Endothelial cell of umbilical vein (primary cell): ENCODE measurements at regions not wholly inside any gene's neighbourhood (a gene's known extent, or its start where the extent isn't known, plus 50 kb on each side); places are given as distances from the start of the nearest gene placed in this dataset.

ENCODE experiments used
- BruUV-seq: library from RNA; stranded (reverse); fragments of 400-500 nt; replicated peaks from 2 replicates; lab custom pipeline; 2021; lab: Mats Ljungman, UMichigan
- CTCF ChIA-PET: fragments of 300-600, 350-600 bp; sonication (Branson Sonifier 250); formaldehyde crosslinking; loops from one replicate; lab custom pipeline; 2021; ENCODE audit warnings: antibody characterized with exemption, inconsistent platforms; lab: Charles Lee
- POLR2A ChIA-PET: fragments of 300-600, 350-600 bp; sonication (Branson Sonifier 250); formaldehyde crosslinking; loops from one replicate; lab custom pipeline; 2021; ENCODE audit warnings: antibody characterized with exemption, inconsistent platforms; lab: Charles Lee
- DNase-seq: peaks from one replicate; pipeline ENCODE4 v3.0.0-alpha.2; 2011; ENCODE audit warnings: low read depth, low spot score
- FAIRE-seq: peaks from 2 replicates; lab custom pipeline; 2011; peaks lifted over from hg19 to GRCh38; lab: Jason Lieb, UNC
- H2AFZ ChIP-seq: 2 replicates; pipeline ENCODE4 v1.6.0; 2012; ENCODE audit warnings: low read depth, low read length, control low read depth, inconsistent platforms
- H3K27ac ChIP-seq: 2 replicates; pipeline ENCODE4 v1.5.1; 2011; ENCODE audit warnings: low read depth, mild to moderate bottlenecking, control low read depth, low read length, moderate library complexity; ENCODE audit not compliant: insufficient read depth
- H3K27me3 ChIP-seq, 2 experiments: 2 replicates each; pipeline versions ENCODE4 v1.6.0 to v1.6.1; 2011; ENCODE audit warnings: low read length in 2 of 2, mixed read lengths in 1 of 2; ENCODE audit not compliant: control insufficient read depth in 2 of 2, insufficient read depth in 2 of 2
- H3K36me3 ChIP-seq, 2 experiments: 2 replicates in 1 of 2; 3 replicates in 1 of 2; pipeline ENCODE4 v1.5.1; 2011; ENCODE audit warnings: low read length in 2 of 2, mild to moderate bottlenecking in 1 of 2, moderate library complexity in 1 of 2; ENCODE audit not compliant: control insufficient read depth in 2 of 2, insufficient read depth in 2 of 2; ENCODE audit errors: extremely low read depth in 1 of 2
- H3K4me1 ChIP-seq: 3 replicates; pipeline ENCODE4 v1.5.1; 2011; ENCODE audit warnings: mild to moderate bottlenecking, low read length; ENCODE audit not compliant: control insufficient read depth, insufficient read depth; ENCODE audit errors: extremely low read depth
- H3K4me2 ChIP-seq: 2 replicates; pipeline ENCODE4 v1.6.1; 2011; ENCODE audit warnings: low read length, control low read depth, mixed read lengths; ENCODE audit not compliant: insufficient read depth
- H3K4me3 ChIP-seq, 3 experiments: fragments of 200-600 bp in 1 of 3; sonication (generic), shearing (Covaris generic) in 1 of 3; replicated peaks in 1 of 3; 2 replicates each; pipeline ENCODE4 v1.5.1; 2011 to 2016; ENCODE audit warnings: control low read depth in 3 of 3, low read length in 3 of 3, mild to moderate bottlenecking in 2 of 3, inconsistent platforms in 1 of 3, low read depth in 1 of 3, moderate library complexity in 1 of 3; ENCODE audit not compliant: insufficient read depth in 1 of 3
- H3K79me2 ChIP-seq: 2 replicates; pipeline ENCODE4 v1.6.0; 2012; ENCODE audit warnings: low read length, inconsistent platforms; ENCODE audit not compliant: control insufficient read depth, insufficient read depth
- H3K9ac ChIP-seq: replicated peaks from 2 replicates; pipeline ENCODE3; 2011; ENCODE audit warnings: low read length, control low read depth; ENCODE audit not compliant: insufficient read depth; ENCODE audit errors: extremely low read depth
- H3K9me1 ChIP-seq: replicated peaks from 3 replicates; pipeline ENCODE4 v1.6.0; 2011; ENCODE audit warnings: mild to moderate bottlenecking, low read length; ENCODE audit not compliant: control insufficient read depth, insufficient read depth; ENCODE audit errors: extremely low read depth
- H3K9me3 ChIP-seq: replicated peaks from 2 replicates; pipeline ENCODE4 v1.5.1; 2012; ENCODE audit warnings: low read length, inconsistent platforms; ENCODE audit not compliant: control insufficient read depth, insufficient read depth
- H4K20me1 ChIP-seq: replicated peaks from 2 replicates; pipeline ENCODE3; 2011; ENCODE audit warnings: mild to moderate bottlenecking, low read length; ENCODE audit not compliant: control insufficient read depth, insufficient read depth; ENCODE audit errors: extremely low read depth
- EZH2 ChIP-seq: IDR thresholded peaks from 2 replicates; pipeline ENCODE4 v1.6.1; 2012; ENCODE audit warnings: borderline replicate concordance, low read depth, mild to moderate bottlenecking, moderate library complexity, low read length, inconsistent platforms; ENCODE audit not compliant: severe bottlenecking
- GATA2 ChIP-seq: IDR thresholded peaks from 2 replicates; pipeline ENCODE4 v1.7.0; 2011; ENCODE audit warnings: low read depth, mild to moderate bottlenecking, moderate library complexity, mixed read lengths, low read length; ENCODE audit not compliant: insufficient read length, insufficient read depth
- JUN ChIP-seq: IDR thresholded peaks from 2 replicates; pipeline ENCODE4 v1.6.1; 2011; ENCODE audit warnings: borderline replicate concordance, low read depth; ENCODE audit not compliant: insufficient read length, insufficient read depth
- MYC ChIP-seq: IDR thresholded peaks from one replicate; pipeline ENCODE4 v1.6.1; 2011; ENCODE audit warnings: mild to moderate bottlenecking, low read depth, low read length
- POLR2AphosphoS5 ChIP-seq: IDR thresholded peaks from 2 replicates; pipeline ENCODE4 v1.6.1; 2012; ENCODE audit warnings: low read depth, mild to moderate bottlenecking, control low read depth, low read length, moderate library complexity; ENCODE audit not compliant: insufficient read depth
- dilution Hi-C: fragments of 300-500 bp; cut with MboI; formaldehyde crosslinking; loops from one replicate; pipeline ENCODE4 v1.15.0; 2019; ENCODE audit warnings: low sequenced_read_pairs; ENCODE audit not compliant: extremely low pct_ligation_motif_present
- intact Hi-C: fragments of 100-400 bp; cut with micrococcal nuclease; formaldehyde crosslinking; loops from one replicate; pipeline ENCODE4 v1.10.0; 2022
- TF ChIP-seq, protein P1 (sequence below), 2 donors: IDR thresholded peaks; 1 replicate in 1 of 2; 2 replicates in 1 of 2; pipeline ENCODE4 v1.5.1; 2011; ENCODE audit warnings: low read length in 2 of 2, mild to moderate bottlenecking in 2 of 2, moderate library complexity in 2 of 2, control low read depth in 1 of 2, inconsistent platforms in 1 of 2, low read depth in 1 of 2; ENCODE audit not compliant: insufficient read depth in 1 of 2; ENCODE audit errors: extremely low read depth in 1 of 2
- TF ChIP-seq, protein P2 (sequence below): IDR thresholded peaks from 2 replicates; pipeline ENCODE4 v1.6.1; 2011; ENCODE audit not compliant: insufficient read depth, insufficient read length

DNA sequence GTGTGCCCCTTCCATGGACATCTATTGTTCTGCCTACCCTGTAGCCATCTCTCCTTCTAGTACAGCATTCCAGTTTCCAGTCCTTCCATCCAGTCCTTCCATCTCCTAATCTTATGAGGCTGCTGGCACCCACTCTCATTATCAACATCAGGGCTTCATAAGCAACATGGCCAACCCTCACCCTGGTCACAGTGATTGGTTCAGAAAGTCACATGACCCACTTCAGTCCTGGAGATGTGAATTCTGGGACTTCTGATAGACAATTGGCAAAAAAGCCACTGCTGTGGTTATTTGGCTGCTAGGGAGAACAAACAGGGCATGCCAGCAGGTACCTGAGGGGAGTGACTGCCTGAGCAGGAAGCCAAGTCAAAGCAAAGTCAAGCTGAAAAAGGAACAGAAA is 164.7 kb upstream of the C16orf82 start:
- no peak overlapping the region for H2AFZ ChIP-seq
- no peaks in the 10 kb centered on the region for H3K27me3 ChIP-seq
- H3K79me2 ChIP-seq, result no peaks in the 10 kb centered on the region
- DNase-seq (no peak), FAIRE-seq (no peak)
- no peak overlapping the region for H3K9ac ChIP-seq
- dilution Hi-C loops (no loop called here), intact Hi-C loops (no loop called here)
- H3K9me3 ChIP-seq, result no peaks in the 10 kb centered on the region
- H3K36me3 ChIP-seq, result no peaks in the 10 kb centered on the region
- ChIA-PET POLR2A (no interaction called here), CTCF (no interaction called here)
- no peaks in the 10 kb centered on the region for H4K20me1 ChIP-seq
- no peak overlapping the region for H3K27ac ChIP-seq
- no TSS peak for BruUV-seq
- H3K4me1 ChIP-seq, result no peaks in the 10 kb centered on the region
- no peaks in the 10 kb centered on the region for H3K9me1 ChIP-seq
- H3K4me2 ChIP-seq, result no peak overlapping the region
- H3K4me3 ChIP-seq, result no peak overlapping the region
- TF ChIP-seq POLR2AphosphoS5 (no peak), EZH2 (no peak), JUN (no peak), GATA2 (no peak)
- TF ChIP-seq, protein P1, sequence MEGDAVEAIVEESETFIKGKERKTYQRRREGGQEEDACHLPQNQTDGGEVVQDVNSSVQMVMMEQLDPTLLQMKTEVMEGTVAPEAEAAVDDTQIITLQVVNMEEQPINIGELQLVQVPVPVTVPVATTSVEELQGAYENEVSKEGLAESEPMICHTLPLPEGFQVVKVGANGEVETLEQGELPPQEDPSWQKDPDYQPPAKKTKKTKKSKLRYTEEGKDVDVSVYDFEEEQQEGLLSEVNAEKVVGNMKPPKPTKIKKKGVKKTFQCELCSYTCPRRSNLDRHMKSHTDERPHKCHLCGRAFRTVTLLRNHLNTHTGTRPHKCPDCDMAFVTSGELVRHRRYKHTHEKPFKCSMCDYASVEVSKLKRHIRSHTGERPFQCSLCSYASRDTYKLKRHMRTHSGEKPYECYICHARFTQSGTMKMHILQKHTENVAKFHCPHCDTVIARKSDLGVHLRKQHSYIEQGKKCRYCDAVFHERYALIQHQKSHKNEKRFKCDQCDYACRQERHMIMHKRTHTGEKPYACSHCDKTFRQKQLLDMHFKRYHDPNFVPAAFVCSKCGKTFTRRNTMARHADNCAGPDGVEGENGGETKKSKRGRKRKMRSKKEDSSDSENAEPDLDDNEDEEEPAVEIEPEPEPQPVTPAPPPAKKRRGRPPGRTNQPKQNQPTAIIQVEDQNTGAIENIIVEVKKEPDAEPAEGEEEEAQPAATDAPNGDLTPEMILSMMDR (IDR thresholded peaks at IDR 0.05; ENCODE audit: extremely low read depth in 1 of 2, insufficient read depth in 1 of 2, low read depth in 1 of 2, low read length in 2 of 2), result no peak

DNA sequence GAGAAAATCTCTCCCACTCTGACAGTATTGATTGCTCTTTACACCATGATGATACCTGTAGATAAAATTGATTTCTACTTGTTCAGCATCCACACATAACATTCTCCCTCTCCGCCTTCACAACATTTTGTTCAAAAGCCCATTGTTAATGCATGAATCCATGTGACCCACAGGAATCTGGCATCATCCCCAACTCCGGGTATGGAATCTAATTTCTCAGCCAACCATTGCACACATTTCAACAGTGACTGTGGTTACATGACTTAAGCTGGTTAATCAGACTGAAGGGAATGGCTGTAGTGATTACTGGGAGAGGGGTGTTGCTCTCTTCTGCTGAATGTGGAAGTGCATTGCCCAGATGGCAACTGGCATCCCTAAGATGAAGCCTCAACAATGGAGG is 161.4 kb upstream of the C16orf82 start:
- H4K20me1 ChIP-seq, result no peaks in the 10 kb centered on the region
- no peak overlapping the region for H3K4me3 ChIP-seq
- DNase-seq (no peak), FAIRE-seq (no peak)
- no peak overlapping the region for H2AFZ ChIP-seq
- ChIA-PET POLR2A (no interaction called here), CTCF (no interaction called here)
- H3K79me2 ChIP-seq, result no peaks in the 10 kb centered on the region
- no TSS peak for BruUV-seq
- no peak overlapping the region for H3K27ac ChIP-seq
- H3K4me2 ChIP-seq, result no peak overlapping the region
- H3K27me3 ChIP-seq, result no peaks in the 10 kb centered on the region
- dilution Hi-C loops, result no loop called here
- no peak overlapping the region for H3K9ac ChIP-seq
- H3K9me1 ChIP-seq, result no peaks in the 10 kb centered on the region
- H3K9me3 ChIP-seq, result no peaks in the 10 kb centered on the region
- H3K36me3 ChIP-seq, result no peaks in the 10 kb centered on the region
- no peaks in the 10 kb centered on the region for H3K4me1 ChIP-seq
- TF ChIP-seq MYC (no peak), EZH2 (no peak)
- TF ChIP-seq, protein P2, sequence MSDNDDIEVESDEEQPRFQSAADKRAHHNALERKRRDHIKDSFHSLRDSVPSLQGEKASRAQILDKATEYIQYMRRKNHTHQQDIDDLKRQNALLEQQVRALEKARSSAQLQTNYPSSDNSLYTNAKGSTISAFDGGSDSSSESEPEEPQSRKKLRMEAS, result no peak
- intact Hi-C loops, result no loop called here
